ENCODE measurements at regions not wholly inside any gene's neighbourhood (a gene's known extent, or its start where the extent isn't known, plus 50 kb on each side); places are given as distances from the start of the nearest gene placed in this dataset.

GRCh38 chr13:50514249-50514648 lies 329.2 kb downstream of the DLEU7 start:
- TF ChIP-seq CTCF (IDR thresholded peaks at IDR 0.05; ENCODE audit: insufficient read depth, low read length, poor library complexity, severe bottlenecking): no peak
- no peak for TF ChIP-seq EZH2phosphoT487 (conservative IDR thresholded peaks at IDR 0.05; ENCODE audit: low read length)

Measured in SU-DHL-6 (cell line).